ENCODE measurements at regions not wholly inside any gene's neighbourhood (a gene's known extent, or its start where the extent isn't known, plus 50 kb on each side); places are given as distances from the start of the nearest gene placed in this dataset.

GRCh38 chr5:86199287-86199686 lies 418.5 kb upstream of the COX7C start:
- no peaks in the 10 kb centered on the region for H3K23me2 ChIP-seq (ENCODE audit: low read depth, low read length)
- no peak overlapping the region for H4K5ac ChIP-seq (ENCODE audit: insufficient read length, low read depth, low read length)
- H3K4ac ChIP-seq (replicated peaks; ENCODE audit: insufficient read length, low read depth, low read length): no peak overlapping the region
- H4K8ac ChIP-seq (ENCODE audit: extremely low read depth, insufficient read depth, low read length): no peak overlapping the region
- H3K23ac ChIP-seq (ENCODE audit: insufficient read length): no peak overlapping the region
- no peaks in the 10 kb centered on the region for H3K9me3 ChIP-seq (ENCODE audit: insufficient read depth in 2 of 2, low read depth in 1 of 2, low read length in 1 of 2)
- CTCF ChIA-PET (ENCODE audit: partially characterized antibody): no interaction called here
- DNase-seq (ENCODE audit: low read depth in 1 of 2, low spot score in 2 of 2) (no peak), FAIRE-seq (no peak)
- no peak overlapping the region for H2AK5ac ChIP-seq (ENCODE audit: low read depth, low read length)
- H2BK15ac ChIP-seq (ENCODE audit: low read length): no peak overlapping the region
- H3K4me1 ChIP-seq (replicated peaks in 1 of 4; ENCODE audit: control insufficient read depth in 3 of 4, insufficient read depth in 4 of 4, low read length in 3 of 4): no peaks in the 10 kb centered on the region
- H3K79me1 ChIP-seq (ENCODE audit: low read depth, low read length): no peaks in the 10 kb centered on the region
- POLR2A ChIA-PET (ENCODE audit: partially characterized antibody): no interaction called here
- no peak overlapping the region for H2BK5ac ChIP-seq (ENCODE audit: low read depth, low read length)
- H3K4me3 ChIP-seq (ENCODE audit: extremely low read depth in 1 of 4, insufficient read depth in 2 of 4, low read depth in 3 of 4, low read length in 4 of 4): no peak overlapping the region
- H3K27ac ChIP-seq (ENCODE audit: low read depth, low read length): no peak overlapping the region
- no peak overlapping the region for H3K4me2 ChIP-seq (ENCODE audit: insufficient read depth in 1 of 2, low read depth in 2 of 2, low read length in 2 of 2)
- no peak overlapping the region for H3K18ac ChIP-seq (ENCODE audit: extremely low read depth, low read length)
- no peak overlapping the region for H2BK20ac ChIP-seq (ENCODE audit: low read length)
- H3K79me2 ChIP-seq (ENCODE audit: control insufficient read depth in 1 of 2, insufficient read depth in 2 of 2, low read length in 2 of 2): no peaks in the 10 kb centered on the region
- H4K91ac ChIP-seq (replicated peaks; ENCODE audit: insufficient read length, low read length): no peak overlapping the region
- no peak overlapping the region for H2BK12ac ChIP-seq (ENCODE audit: low read depth, low read length)
- no peak overlapping the region for H2BK120ac ChIP-seq (replicated peaks; ENCODE audit: low read depth, low read length)
- no peaks in the 10 kb centered on the region for H3K36me3 ChIP-seq (ENCODE audit: control insufficient read depth in 2 of 4, insufficient read depth in 4 of 4, low read length in 3 of 4)
- H3K9ac ChIP-seq (replicated peaks in 1 of 4; ENCODE audit: extremely low read depth in 1 of 4, low read depth in 3 of 4, low read length in 3 of 4): no peak overlapping the region
- no peaks in the 10 kb centered on the region for H3K27me3 ChIP-seq (replicated peaks in 1 of 4; ENCODE audit: control insufficient read depth in 3 of 4, extremely low read depth in 1 of 4, insufficient read depth in 3 of 4, low read length in 3 of 4)
- no peak overlapping the region for H3K14ac ChIP-seq (ENCODE audit: insufficient read length)
- H4K20me1 ChIP-seq (replicated peaks in 1 of 2; ENCODE audit: control insufficient read depth in 1 of 2, insufficient read depth in 2 of 2, low read length in 2 of 2): no peaks in the 10 kb centered on the region
- no peak overlapping the region for H2AFZ ChIP-seq (ENCODE audit: low read length)
- no peak overlapping the region for H3K56ac ChIP-seq (replicated peaks; ENCODE audit: insufficient read length, low read depth, low read length)
- TF ChIP-seq SAP30 (IDR thresholded peaks at IDR 0.05; ENCODE audit: insufficient read depth, insufficient replicate concordance, low read length) (no peak), KDM4A (IDR thresholded peaks at IDR 0.05; ENCODE audit: low read depth, low read length, severe bottlenecking) (no peak), CTCF (IDR thresholded peaks at IDR 0.05; ENCODE audit: control extremely low read depth in 1 of 3, insufficient read depth in 1 of 3, low read depth in 1 of 3, low read length in 3 of 3) (no peak), KDM1A (IDR thresholded peaks at IDR 0.05; ENCODE audit: borderline replicate concordance, low read length) (no peak), RFX5 (IDR thresholded peaks at IDR 0.05; ENCODE audit: borderline replicate concordance, low read depth, low read length) (no peak), TCF12 (IDR thresholded peaks at IDR 0.05; ENCODE audit: low read depth, low read length) (no peak), TAF1 (IDR thresholded peaks at IDR 0.05; ENCODE audit: low read depth, low read length) (no peak), RBBP5 (IDR thresholded peaks at IDR 0.05; ENCODE audit: borderline replicate concordance, low read depth, low read length) (no peak), RNF2 (IDR thresholded peaks at IDR 0.05; ENCODE audit: borderline replicate concordance, low read depth, low read length, missing control alignments, poor library complexity, severe bottlenecking) (no peak), CBX5 (IDR thresholded peaks at IDR 0.05; ENCODE audit: low read depth, low read length) (no peak), NRF1 (IDR thresholded peaks at IDR 0.05; ENCODE audit: low read depth, low read length) (no peak), CHD2 (IDR thresholded peaks at IDR 0.05; ENCODE audit: low read length) (no peak), EGR1 (IDR thresholded peaks at IDR 0.05; ENCODE audit: borderline replicate concordance, low read depth, low read length) (no peak), CBX8 (IDR thresholded peaks at IDR 0.05; ENCODE audit: borderline replicate concordance, low read depth, low read length) (no peak)

Data from H1 (cell line).